HG03575 (cell line): ENCODE measurements at regions not wholly inside any gene's neighbourhood (a gene's known extent, or its start where the extent isn't known, plus 50 kb on each side); places are given as distances from the start of the nearest gene placed in this dataset.

Experiments
- ATAC-seq: cut with Tn5 transposase; IDR thresholded peaks from one replicate; pipeline ENCODE4 v1.9.1; 2021; ENCODE audit not compliant: unreplicated experiment, insufficient number of reproducible peaks, low FRiP score; ENCODE audit errors: extremely low read depth

DNA sequence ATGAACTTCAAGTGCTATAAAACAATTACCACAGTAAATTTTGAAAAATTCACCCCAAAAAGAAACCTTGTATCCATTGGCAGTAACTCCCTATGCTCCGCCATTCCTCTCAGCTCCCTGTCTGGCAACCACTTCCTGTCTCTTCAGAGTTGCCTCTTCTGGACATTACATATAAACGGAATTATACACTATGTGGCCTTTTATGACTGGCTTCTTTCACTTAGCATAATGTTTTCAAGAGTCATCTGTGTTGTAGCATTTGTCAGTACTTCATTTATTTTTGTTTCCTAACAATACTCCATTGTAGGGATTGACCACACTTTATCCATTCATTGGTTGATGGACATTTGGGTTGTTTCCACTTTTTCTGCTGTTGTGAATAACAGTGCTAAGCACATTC lies 50.1 kb downstream of the CEP43 start:
- ATAC-seq = no peak

DNA sequence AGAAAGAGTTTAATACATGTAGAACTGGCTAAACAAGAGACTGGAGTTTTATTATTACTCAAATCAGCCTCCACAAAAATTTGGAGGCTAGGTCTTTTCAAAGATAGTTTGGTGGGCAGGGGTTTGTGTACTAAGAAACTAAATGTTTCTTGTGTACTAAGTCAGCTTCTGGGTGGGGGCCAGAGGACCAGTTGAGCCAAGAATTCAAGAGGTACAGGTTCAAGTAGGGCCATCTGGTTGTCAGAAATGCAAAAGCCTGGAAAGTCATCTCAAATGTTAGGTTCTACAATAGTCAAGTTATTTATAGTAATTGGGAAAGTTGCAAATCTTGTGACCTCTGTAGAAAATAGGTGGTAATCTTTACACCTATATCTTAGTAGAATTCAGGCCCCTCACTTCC lies 51.7 kb downstream of the CEP43 start:
- no peak for ATAC-seq

- ATAC-seq = no peak
Observed at GRCh38 chr6:167053895-167054530, 54.8 kb downstream of the CEP43 start.

- no peak for ATAC-seq
Observed at GRCh38 chr6:167054987-167055386, 55.8 kb downstream of the CEP43 start.

- peak; percentile 85 for ATAC-seq
Observed at GRCh38 chr6:167056370-167056769, 57.2 kb downstream of the CEP43 start.

- no peak for ATAC-seq
Observed at GRCh38 chr6:167058261-167058660, 59.1 kb downstream of the CEP43 start.
